ENCODE measurements at regions not wholly inside any gene's neighbourhood (a gene's known extent, or its start where the extent isn't known, plus 50 kb on each side); places are given as distances from the start of the nearest gene placed in this dataset.
"Not testable (repeated sequence)": the region's sequence is repeated elsewhere in the genome, so short reads cannot be mapped to it uniquely, and the experiment has no call there.

GRCh38 chr3:137820366-137820765 is 56.3 kb downstream of the SOX14 start:
- no peak for DNase-seq

DNA sequence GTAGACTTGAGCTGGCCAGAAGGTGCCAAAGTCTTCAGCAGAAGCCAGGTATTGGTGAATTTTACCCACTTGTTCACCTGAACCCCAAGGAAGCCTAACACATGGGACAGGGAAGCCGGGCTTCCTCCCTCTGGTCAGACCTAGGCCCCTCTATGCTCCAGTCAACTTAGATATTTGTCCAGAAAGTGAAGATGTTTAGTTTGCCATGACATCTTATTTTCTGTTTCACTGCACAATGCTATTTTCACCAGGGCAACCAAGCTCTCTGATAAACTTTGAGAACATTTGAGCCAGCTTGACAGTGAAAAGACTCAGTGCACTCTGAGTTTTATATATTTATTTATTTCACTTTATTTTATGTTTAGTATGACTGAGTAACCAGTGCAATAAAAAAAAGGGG is 71.0 kb downstream of the SOX14 start:
- no peak for DNase-seq

- DNase-seq: no peak
These were observed 81.1 kb downstream of the SOX14 start for GRCh38 chr3:137845194-137845593.

DNA sequence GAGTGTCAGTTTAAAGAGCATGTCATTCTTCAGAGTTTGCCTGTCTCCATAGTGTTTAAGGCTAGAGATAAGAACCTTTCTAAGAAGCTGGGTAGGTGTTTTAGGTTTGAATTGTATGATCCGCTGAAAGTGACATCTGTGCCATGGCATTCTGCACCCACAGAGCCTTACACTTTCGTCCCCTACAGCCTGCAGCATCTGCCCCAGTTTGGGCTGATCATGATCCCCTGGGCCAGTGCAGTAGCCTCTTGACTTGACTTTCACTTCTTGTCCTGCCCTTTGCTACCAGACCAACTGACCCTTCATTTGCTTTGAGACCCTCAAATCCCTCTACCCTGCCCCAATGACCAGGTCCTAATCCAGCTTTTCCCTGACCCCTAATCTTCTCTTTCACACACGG is 81.6 kb downstream of the SOX14 start:
- no peak for DNase-seq

DNA sequence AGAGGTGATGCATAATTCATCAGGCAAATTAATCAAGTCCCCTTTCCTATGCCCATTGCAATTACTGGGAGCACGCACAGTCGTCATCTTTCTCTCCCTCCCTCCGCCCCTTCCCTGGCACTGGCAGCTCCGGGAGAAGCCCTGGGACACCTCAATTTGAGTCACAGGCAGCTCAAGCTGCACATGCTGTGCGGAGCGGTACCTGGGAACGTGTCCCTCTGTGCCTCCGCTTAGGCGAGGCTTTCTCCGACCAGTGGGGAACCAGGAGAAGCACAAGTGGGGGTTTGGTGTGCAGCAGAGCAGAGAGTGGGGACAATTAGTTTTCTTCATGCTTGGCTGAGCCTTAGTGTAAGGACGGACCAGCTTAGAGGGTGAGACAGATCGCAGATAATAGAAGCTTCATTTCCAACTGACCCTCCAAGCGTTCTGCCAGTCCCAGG is 88.3 kb downstream of the SOX14 start:
- DNase-seq: no peak

DNA sequence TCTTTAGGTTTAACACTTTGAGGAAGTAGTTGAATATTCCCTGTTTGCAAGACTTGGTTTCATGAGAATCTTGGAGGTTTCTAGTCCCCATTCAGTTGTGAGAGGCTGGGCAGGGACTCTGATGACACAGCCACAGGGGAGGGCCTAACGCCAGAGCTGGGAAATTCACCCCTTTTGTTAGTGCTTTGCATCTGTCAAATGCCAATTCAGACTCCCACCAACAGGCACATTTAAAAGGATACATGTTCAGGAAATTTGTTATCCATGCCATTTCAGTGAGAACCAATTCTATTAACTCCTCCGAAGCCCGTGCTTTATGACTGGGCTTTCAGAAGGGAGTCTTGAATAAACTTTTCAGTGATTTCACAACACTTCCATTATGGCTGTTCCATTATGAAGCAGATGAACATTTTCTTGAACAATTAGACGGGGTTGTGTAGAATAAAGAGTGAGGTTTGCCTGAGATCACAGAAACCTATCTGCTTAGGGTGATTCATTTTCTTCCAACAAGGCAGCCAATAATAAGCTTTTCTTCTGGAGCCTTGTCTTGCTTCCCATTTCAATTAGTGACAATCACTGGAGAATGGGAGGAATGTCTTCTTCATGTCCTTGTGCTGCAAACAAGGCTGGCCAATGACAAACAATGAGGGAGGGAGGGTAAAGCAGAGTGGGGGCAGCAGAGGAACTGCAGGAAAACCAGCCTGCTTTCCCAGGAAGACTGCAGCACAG is 90.6 kb downstream of the SOX14 start:
- DNase-seq: no peak

DNA sequence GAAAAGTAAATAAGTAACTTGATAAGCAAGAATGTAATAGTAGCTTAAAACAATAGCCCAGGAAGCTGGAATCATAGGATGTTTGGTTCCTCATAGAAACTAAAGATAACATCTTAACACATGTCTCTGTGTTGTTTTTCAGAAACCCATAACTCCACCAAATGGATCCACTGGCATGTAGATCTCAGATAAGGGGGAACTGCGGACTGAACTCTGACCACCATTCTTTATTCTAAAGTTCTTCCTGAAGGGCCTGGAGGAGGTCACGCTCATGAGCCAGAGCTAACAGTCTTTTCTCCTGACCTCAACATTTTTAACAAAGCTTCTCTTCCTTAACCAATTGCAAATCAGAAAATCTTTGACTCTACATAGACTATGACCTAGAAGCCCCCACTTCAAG is 101.9 kb downstream of the SOX14 start:
- DNase-seq: no peak

GRCh38 chr3:137866933-137867332 is 102.8 kb downstream of the SOX14 start:
- no peak for DNase-seq

- DNase-seq: no peak
These were observed 103.5 kb downstream of the SOX14 start for GRCh38 chr3:137867611-137868010.

- DNase-seq: no peak
These were observed 104.9 kb downstream of the SOX14 start for GRCh38 chr3:137869022-137869421.

- DNase-seq: not testable (repeated sequence)
These were observed 108.5 kb downstream of the SOX14 start for GRCh38 chr3:137872589-137872988.

DNA sequence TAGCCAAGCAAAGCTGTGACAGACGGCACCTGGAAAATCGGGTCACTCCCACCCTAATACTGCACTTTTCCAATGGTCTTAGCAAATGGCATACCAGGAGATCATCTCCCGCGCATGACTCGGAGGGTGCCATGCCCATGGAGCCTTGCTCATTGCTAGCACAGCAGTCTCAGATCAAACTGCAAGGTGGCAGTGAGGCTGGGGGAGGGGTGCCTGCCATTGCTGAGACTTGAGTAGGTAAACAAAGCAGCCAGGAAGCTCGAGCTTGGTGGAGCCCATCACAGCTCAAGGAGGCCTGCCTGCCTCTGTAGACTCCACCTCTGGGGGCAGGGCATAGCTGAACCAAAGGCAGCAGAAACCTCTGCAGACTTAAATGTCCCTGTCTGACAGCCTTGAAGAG is 113.1 kb upstream of the CLDN18 start:
- DNase-seq: not testable (repeated sequence)

- no peak for DNase-seq
These were observed 102.8 kb upstream of the CLDN18 start for GRCh38 chr3:137906985-137907649.

GRCh38 chr3:137924628-137925027 is 85.3 kb upstream of the CLDN18 start:
- no peak for DNase-seq

- no peak for DNase-seq
These were observed 84.9 kb upstream of the CLDN18 start for GRCh38 chr3:137925080-137925479.

DNA sequence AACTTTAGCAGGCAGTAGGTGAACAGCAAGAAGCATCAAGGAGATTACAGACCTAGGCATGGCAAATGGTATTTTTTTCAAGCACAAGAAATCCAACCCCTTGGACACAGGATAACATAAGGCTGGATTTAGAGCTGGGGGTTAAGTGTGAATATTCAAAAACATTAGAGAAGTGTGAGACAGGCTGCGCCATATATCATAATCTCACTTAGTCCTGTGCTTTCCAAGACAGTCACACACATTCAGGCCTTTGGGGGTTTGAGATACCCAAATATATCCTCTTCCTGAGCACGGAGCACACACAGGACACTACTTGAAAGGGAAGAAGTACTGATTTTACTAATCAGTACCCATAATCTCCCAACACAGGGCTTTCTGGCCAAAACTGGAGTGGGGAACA is 83.0 kb upstream of the CLDN18 start:
- DNase-seq: no peak

GRCh38 chr3:137930976-137931375 is 79.0 kb upstream of the CLDN18 start:
- no peak for DNase-seq

DNA sequence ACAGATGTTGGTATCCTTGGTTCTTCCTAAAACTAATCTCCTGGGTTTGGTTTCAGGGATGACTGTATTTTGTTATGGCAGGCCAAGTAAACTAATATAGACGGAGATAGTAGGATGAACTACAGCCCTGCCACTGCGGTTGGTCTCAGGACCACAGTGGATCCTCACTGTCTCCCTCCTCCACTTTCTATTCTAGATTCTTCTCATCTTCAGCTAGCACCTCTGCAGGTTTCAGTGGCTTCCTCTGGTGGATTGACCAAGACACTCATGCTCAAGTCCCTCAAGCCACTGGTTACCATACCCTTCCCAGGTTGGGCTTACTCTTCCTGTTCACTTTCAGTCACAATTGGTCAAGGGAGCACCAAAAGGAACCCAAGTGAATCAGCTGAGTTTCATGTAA is 71.1 kb upstream of the CLDN18 start:
- DNase-seq: no peak

GRCh38 chr3:137944593-137944992 is 65.4 kb upstream of the CLDN18 start:
- no peak for DNase-seq

DNA sequence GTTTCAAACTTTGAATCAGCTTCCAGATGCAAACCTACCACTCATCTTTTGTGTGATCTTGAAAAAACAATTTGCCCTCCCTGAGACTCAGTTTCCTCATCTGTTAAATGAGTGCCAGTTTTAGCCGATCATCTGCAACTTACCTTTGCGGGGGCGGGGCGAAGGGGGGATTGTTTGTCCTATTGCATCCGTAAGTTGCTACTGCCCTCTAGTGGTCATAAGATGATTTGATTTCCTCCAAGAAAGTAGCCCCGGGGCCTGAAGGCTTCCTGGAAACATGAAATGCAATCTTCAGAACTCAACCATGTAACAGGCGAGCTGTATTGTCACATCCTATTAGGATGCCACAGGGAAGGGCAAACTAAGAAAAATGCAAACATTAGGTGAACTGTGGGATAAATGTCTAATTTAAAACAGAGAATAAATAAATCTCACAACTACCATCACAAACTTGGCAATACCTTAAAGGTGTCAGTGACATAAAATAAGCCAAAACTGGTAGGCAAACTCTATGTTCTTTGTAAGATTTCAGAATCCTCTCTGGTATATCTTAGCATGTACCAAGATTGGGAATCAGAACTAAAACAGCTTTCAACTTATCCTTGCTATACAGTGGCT is 63.5 kb upstream of the CLDN18 start:
- DNase-seq: peak; percentile 69

GRCh38 chr3:137947117-137947516 is 62.8 kb upstream of the CLDN18 start:
- no peak for DNase-seq

DNA sequence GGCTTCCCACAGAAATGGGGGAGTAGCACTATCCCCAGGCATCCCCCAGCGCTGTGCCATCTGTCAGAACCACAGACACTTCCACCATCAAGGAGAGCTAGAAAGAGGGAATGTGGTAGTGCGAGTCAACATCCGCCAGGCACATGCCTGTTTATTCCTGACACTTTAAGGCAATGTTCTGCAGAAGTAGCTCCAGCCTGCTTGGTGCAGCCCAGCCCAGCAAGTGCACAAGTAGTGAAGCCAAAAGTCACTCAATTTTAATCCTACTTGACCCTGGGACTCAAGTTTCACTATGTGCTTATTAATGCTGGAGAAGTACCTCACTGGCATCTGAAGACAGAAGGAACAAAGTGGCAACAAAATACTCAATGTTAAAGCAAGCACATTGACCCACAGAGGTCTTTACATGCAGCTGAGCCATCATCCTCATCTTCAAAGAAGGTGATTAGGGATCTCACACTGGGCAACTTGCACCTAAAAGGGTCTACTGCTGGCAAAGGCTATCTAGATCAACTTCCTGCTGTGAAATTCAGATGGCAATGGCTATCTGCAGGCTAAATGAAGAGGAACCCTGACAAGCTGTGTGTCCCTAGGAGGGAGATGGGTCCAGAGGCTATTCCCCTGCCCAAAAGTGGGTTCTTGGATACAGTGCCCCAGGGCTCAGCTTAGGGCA is 61.4 kb upstream of the CLDN18 start:
- DNase-seq: no peak

DNA sequence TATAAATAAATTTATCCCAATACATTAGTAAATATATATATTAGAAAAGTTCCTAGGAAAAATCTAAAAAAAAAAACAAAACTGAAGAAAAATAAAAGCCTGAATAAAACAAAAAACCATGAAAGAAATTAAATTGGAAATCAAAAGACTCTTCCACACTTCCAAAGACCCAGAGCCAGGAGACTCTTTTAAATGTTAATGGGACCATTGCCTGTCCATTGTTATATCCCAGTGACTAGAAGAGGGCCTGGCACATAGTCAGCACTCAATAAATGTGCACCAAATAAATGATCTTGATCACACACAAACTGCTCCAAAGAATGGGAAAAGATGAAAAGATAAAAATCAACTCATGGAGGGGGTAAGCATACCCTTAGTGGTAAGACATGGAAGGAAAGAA is 51.3 kb upstream of the CLDN18 start:
- no peak for DNase-seq
